KBM-7 (cell line): ENCODE measurements at regions not wholly inside any gene's neighbourhood (a gene's known extent, or its start where the extent isn't known, plus 50 kb on each side); places are given as distances from the start of the nearest gene placed in this dataset.
A peak's percentile ranks its signal among the peaks of the same experiment; 100 is the strongest.

Experiments
- DNase-seq: peaks from one replicate; pipeline ENCODE4 v3.0.0-alpha.2; 2015
- in situ Hi-C: fragments of 300-500 bp; cut with MboI; formaldehyde crosslinking; loops from 2 replicates; pipeline ENCODE4 v1.14.3; 2020; ENCODE audit warnings: low sequenced_read_pairs, low pct_unique_long_range_greater_than_20kb, mixed read lengths

- no peak for DNase-seq
- in situ Hi-C loops = no loop called here
Observed at GRCh38 chr1:229941831-229942230, 125.2 kb upstream of the GALNT2 start.

GRCh38 chr1:229942501-229942900, 124.5 kb upstream of the GALNT2 start:
- in situ Hi-C loops = no loop called here

GRCh38 chr1:229943148-229943714, 123.8 kb upstream of the GALNT2 start:
- no peak for DNase-seq
- in situ Hi-C loops = no loop called here

More at GRCh38 chr1:229942501-229942900, 124.5 kb upstream of the GALNT2 start:
- no peak for DNase-seq

- no peak for DNase-seq
- in situ Hi-C loops = no loop called here
Observed at GRCh38 chr1:229943988-229944743, 122.9 kb upstream of the GALNT2 start.

GRCh38 chr1:229945795-229946194, 121.2 kb upstream of the GALNT2 start:
- in situ Hi-C loops = no loop called here
- no peak for DNase-seq

- no peak for DNase-seq
- in situ Hi-C loops = no loop called here
Observed at GRCh38 chr1:229947968-229948367, 119.1 kb upstream of the GALNT2 start.

- in situ Hi-C loops = no loop called here
- DNase-seq = no peak
Observed at GRCh38 chr1:229948438-229948837, 118.6 kb upstream of the GALNT2 start.

GRCh38 chr1:229949500-229949899, 117.5 kb upstream of the GALNT2 start:
- in situ Hi-C loops = no loop called here
- no peak for DNase-seq

- DNase-seq = no peak
- in situ Hi-C loops = no loop called here
Observed at GRCh38 chr1:229950020-229950419, 117.0 kb upstream of the GALNT2 start.

GRCh38 chr1:229950908-229951307, 116.1 kb upstream of the GALNT2 start:
- no peak for DNase-seq
- in situ Hi-C loops = no loop called here

- in situ Hi-C loops = no loop called here
- DNase-seq = no peak
Observed at GRCh38 chr1:229951856-229952534, 115.0 kb upstream of the GALNT2 start.

- in situ Hi-C loops = no loop called here
- DNase-seq = no peak
Observed at GRCh38 chr1:229952670-229953520, 114.1 kb upstream of the GALNT2 start.

- DNase-seq = no peak
- in situ Hi-C loops = no loop called here
Observed at GRCh38 chr1:229953736-229954326, 113.2 kb upstream of the GALNT2 start.

- in situ Hi-C loops = no loop called here
- DNase-seq = no peak
Observed at GRCh38 chr1:229964281-229964680, 102.8 kb upstream of the GALNT2 start.

- in situ Hi-C loops = no loop called here
- no peak for DNase-seq
Observed at GRCh38 chr1:229970714-229971113, 96.3 kb upstream of the GALNT2 start.

GRCh38 chr1:229971141-229971540, 95.9 kb upstream of the GALNT2 start:
- no peak for DNase-seq
- in situ Hi-C loops = no loop called here

GRCh38 chr1:229972600-229973296, 94.3 kb upstream of the GALNT2 start:
- DNase-seq = peak; percentile 20
- in situ Hi-C loops = no loop called here

GRCh38 chr1:229973297-229973612, 93.8 kb upstream of the GALNT2 start:
- in situ Hi-C loops = no loop called here
- DNase-seq = no peak

- no peak for DNase-seq
Observed at GRCh38 chr1:229975047-229975446, 92.0 kb upstream of the GALNT2 start.

More at GRCh38 chr1:229975047-229975446, 92.0 kb upstream of the GALNT2 start:
- in situ Hi-C loops = no loop called here
